HEK293 (cell line): ENCODE measurements at regions not wholly inside any gene's neighbourhood (a gene's known extent, or its start where the extent isn't known, plus 50 kb on each side); places are given as distances from the start of the nearest gene placed in this dataset.
A peak's percentile ranks its signal among the peaks of the same experiment; 100 is the strongest.

Experiments used
- CTCF ChIA-PET: fragments of 350-600 bp; formaldehyde crosslinking; extraction: SDS; loops from one replicate; lab custom pipeline; 2021; ENCODE audit warnings: antibody characterized with exemption; lab: Yijun Ruan, JAX
- POLR2A ChIA-PET: fragments of 300-600 bp; formaldehyde crosslinking; extraction: SDS; loops from one replicate; lab custom pipeline; 2020; ENCODE audit warnings: antibody characterized with exemption, inconsistent platforms; lab: Yijun Ruan, JAX
- H3K27ac ChIP-seq: fragments of 200-500 bp; sonication (Bioruptor generic); 2 replicates; pipeline ENCODE4 v1.5.1; 2014; ENCODE audit warnings: low read depth, low read length, control low read depth, inconsistent platforms; ENCODE audit errors: extremely low read depth
- H3K36me3 ChIP-seq, 2 experiments: fragments of 200-500 bp in 1 of 2; sonication (Bioruptor generic) in 1 of 2; 1 replicate in 1 of 2; 2 replicates in 1 of 2; pipeline ENCODE4 v1.5.1; 2014 to 2017; ENCODE audit warnings: inconsistent platforms in 2 of 2, low read length in 2 of 2; ENCODE audit not compliant: control insufficient read depth in 2 of 2, insufficient read depth in 1 of 2
- H3K4me1 ChIP-seq: fragments of 200-500 bp; sonication (Bioruptor generic); 2 replicates; pipeline ENCODE4 v1.5.1; 2014; ENCODE audit warnings: mild to moderate bottlenecking, low read length, inconsistent platforms; ENCODE audit not compliant: control insufficient read depth, insufficient read depth
- H3K4me3 ChIP-seq: 2 replicates; pipeline ENCODE4 v1.5.1; 2011; ENCODE audit warnings: low read depth, mild to moderate bottlenecking, control low read depth, low read length, moderate library complexity
- H3K9me3 ChIP-seq: fragments of 200-500 bp; sonication (Bioruptor generic); 2 replicates; pipeline ENCODE4 v1.5.1; 2014; ENCODE audit warnings: low read depth, low read length, inconsistent platforms; ENCODE audit not compliant: control insufficient read depth, insufficient read depth
- FEZF1 ChIP-seq: fragments of 450-650 bp; formaldehyde crosslinking; IDR thresholded peaks from 2 replicates; pipeline ENCODE4 v1.5.1; 2016; ENCODE audit warnings: missing biosample characterization, missing genetic modification characterization
- HOXA7 ChIP-seq: sonication (generic); formaldehyde crosslinking; IDR thresholded peaks from 2 replicates; pipeline ENCODE4 v1.8.1; 2022; ENCODE audit warnings: missing genetic modification reagents, borderline replicate concordance
- KLF8 ChIP-seq: fragments of 450-650 bp; formaldehyde crosslinking; IDR thresholded peaks from 2 replicates; pipeline ENCODE4 v1.5.1; 2016; ENCODE audit warnings: missing biosample characterization, missing genetic modification characterization
- MEIS1 ChIP-seq: sonication (generic); formaldehyde crosslinking; IDR thresholded peaks from 2 replicates; pipeline ENCODE4 v1.8.1; 2022; ENCODE audit warnings: missing genetic modification reagents, mild to moderate bottlenecking, borderline replicate concordance
- PRDM6 ChIP-seq: fragments of 450-650 bp; formaldehyde crosslinking; IDR thresholded peaks from 2 replicates; pipeline ENCODE4 v1.5.1; 2017; ENCODE audit warnings: missing biosample characterization, missing genetic modification characterization
- SP7 ChIP-seq: fragments of 450-650 bp; formaldehyde crosslinking; IDR thresholded peaks from 2 replicates; pipeline ENCODE4 v1.5.1; 2016; ENCODE audit warnings: missing biosample characterization, missing genetic modification characterization
- ZBTB7A ChIP-seq: fragments of 450-650 bp; formaldehyde crosslinking; IDR thresholded peaks from 2 replicates; pipeline ENCODE4 v1.5.1; 2016; ENCODE audit warnings: low read depth, missing biosample characterization, missing genetic modification characterization
- ZNF146 ChIP-seq: fragments of 450-650 bp; formaldehyde crosslinking; IDR thresholded peaks from 2 replicates; pipeline ENCODE4 v1.5.1; 2016; ENCODE audit warnings: missing biosample characterization, missing genetic modification characterization
- ZNF148 ChIP-seq: fragments of 450-650 bp; formaldehyde crosslinking; IDR thresholded peaks from 2 replicates; pipeline ENCODE4 v1.5.0; 2017; ENCODE audit warnings: missing biosample characterization, missing genetic modification characterization, borderline replicate concordance
- ZNF174 ChIP-seq: fragments of 450-650 bp; formaldehyde crosslinking; IDR thresholded peaks from 2 replicates; pipeline ENCODE4 v1.5.0; 2017; ENCODE audit warnings: missing biosample characterization, mild to moderate bottlenecking, missing genetic modification characterization
- ZNF23 ChIP-seq: fragments of 450-650 bp; formaldehyde crosslinking; IDR thresholded peaks from 2 replicates; pipeline ENCODE4 v1.5.1; 2016; ENCODE audit warnings: missing biosample characterization, missing genetic modification characterization, borderline replicate concordance
- ZNF26 ChIP-seq: fragments of 450-650 bp; formaldehyde crosslinking; IDR thresholded peaks from 2 replicates; pipeline ENCODE4 v1.5.1; 2016; ENCODE audit warnings: missing biosample characterization, missing genetic modification characterization
- ZNF341 ChIP-seq: fragments of 450-650 bp; formaldehyde crosslinking; IDR thresholded peaks from 2 replicates; pipeline ENCODE4; 2016; ENCODE audit warnings: low read depth, missing biosample characterization, missing genetic modification characterization
- ZNF692 ChIP-seq: fragments of 450-650 bp; formaldehyde crosslinking; IDR thresholded peaks from 2 replicates; pipeline ENCODE4 v1.5.1; 2016; ENCODE audit warnings: missing biosample characterization, missing genetic modification characterization
- ZSCAN4 ChIP-seq: fragments of 450-650 bp; formaldehyde crosslinking; IDR thresholded peaks from 2 replicates; pipeline ENCODE4 v1.5.1; 2017; ENCODE audit warnings: missing biosample characterization, missing genetic modification characterization
- ZSCAN5A ChIP-seq: fragments of 450-650 bp; formaldehyde crosslinking; IDR thresholded peaks from 2 replicates; pipeline ENCODE4 v1.5.1; 2016; ENCODE audit warnings: missing biosample characterization, missing genetic modification characterization
- ZXDB ChIP-seq: fragments of 450-650 bp; formaldehyde crosslinking; IDR thresholded peaks from 2 replicates; pipeline ENCODE4 v1.5.1; 2016; ENCODE audit warnings: missing biosample characterization, missing genetic modification characterization
- TF ChIP-seq, protein P1 (sequence below): fragments of 450-650 bp; formaldehyde crosslinking; IDR thresholded peaks from 2 replicates; pipeline ENCODE4 v1.5.1; 2017; ENCODE audit warnings: missing biosample characterization, missing genetic modification characterization

GRCh38 chr3:16066975-16067374 lies 107.5 kb upstream of the GALNT15 start:
- Histone ChIP-seq H3K27ac (no peak overlapping the region), H3K36me3 (no peaks in the 10 kb centered on the region), H3K9me3 (no peaks in the 10 kb centered on the region), H3K4me3 (no peak overlapping the region), H3K4me1 (peaks cover 4% of the 10 kb centered on the region; the same call in 1 of the 2 replicates)
- POLR2A ChIA-PET = no interaction called here
- CTCF ChIA-PET = interaction anchor here (0.6 to 1.3 kb wide), 5 partner anchors 18 to 160 kb away, joined by 3 to 7 read pairs (median 4); no protein-coding TSS in a partner anchor
- TF ChIP-seq ZNF148 (tag by site-specific recombination) = no peak
- TF ChIP-seq ZNF692 = no peak
- TF ChIP-seq KLF8 (tag by site-specific recombination) = no peak
- TF ChIP-seq ZNF174 (tag by site-specific recombination) = no peak
- no peak for TF ChIP-seq ZNF146 (tag by site-specific recombination)
- TF ChIP-seq HOXA7 (CRISPR knock-in tag) = no peak
- no peak for TF ChIP-seq ZBTB7A (tag by site-specific recombination)
- no peak for TF ChIP-seq ZNF23 (tag by site-specific recombination)
- TF ChIP-seq ZSCAN5A (tag by site-specific recombination) = no peak
- TF ChIP-seq SP7 (tag by site-specific recombination) = no peak

- CTCF ChIA-PET = interaction anchor here (0.6 to 2.0 kb wide), 3 partner anchors 19 to 986 kb away, joined by 3 to 5 read pairs (median 4); no protein-coding TSS in a partner anchor
- Histone ChIP-seq H3K4me3 (no peak overlapping the region), H3K9me3 (no peaks in the 10 kb centered on the region), H3K27ac (no peak overlapping the region), H3K4me1 (peaks cover 4% of the 10 kb centered on the region; the same call in 1 of the 2 replicates), H3K36me3 (no peaks in the 10 kb centered on the region)
- POLR2A ChIA-PET = interaction anchor here (1.7 kb wide), 1 partner anchor 7 kb away, joined by 5 read pairs; no protein-coding TSS in a partner anchor
- no peak for TF ChIP-seq ZNF23 (tag by site-specific recombination)
- TF ChIP-seq ZSCAN4 (tag by site-specific recombination) = no peak
- TF ChIP-seq MEIS1 (CRISPR knock-in tag) = peak; percentile 67; the same call in 1 of the 2 replicates
- TF ChIP-seq ZNF341 (tag by site-specific recombination) = no peak
- peak; percentile 71; the same call in 1 of the 2 replicates for TF ChIP-seq PRDM6
- TF ChIP-seq FEZF1 (tag by site-specific recombination) = peak; percentile 55
- 0 out of 2 replicates have a peak, but pooled peaks have one; percentile 44 for TF ChIP-seq ZXDB
- TF ChIP-seq, protein P1, sequence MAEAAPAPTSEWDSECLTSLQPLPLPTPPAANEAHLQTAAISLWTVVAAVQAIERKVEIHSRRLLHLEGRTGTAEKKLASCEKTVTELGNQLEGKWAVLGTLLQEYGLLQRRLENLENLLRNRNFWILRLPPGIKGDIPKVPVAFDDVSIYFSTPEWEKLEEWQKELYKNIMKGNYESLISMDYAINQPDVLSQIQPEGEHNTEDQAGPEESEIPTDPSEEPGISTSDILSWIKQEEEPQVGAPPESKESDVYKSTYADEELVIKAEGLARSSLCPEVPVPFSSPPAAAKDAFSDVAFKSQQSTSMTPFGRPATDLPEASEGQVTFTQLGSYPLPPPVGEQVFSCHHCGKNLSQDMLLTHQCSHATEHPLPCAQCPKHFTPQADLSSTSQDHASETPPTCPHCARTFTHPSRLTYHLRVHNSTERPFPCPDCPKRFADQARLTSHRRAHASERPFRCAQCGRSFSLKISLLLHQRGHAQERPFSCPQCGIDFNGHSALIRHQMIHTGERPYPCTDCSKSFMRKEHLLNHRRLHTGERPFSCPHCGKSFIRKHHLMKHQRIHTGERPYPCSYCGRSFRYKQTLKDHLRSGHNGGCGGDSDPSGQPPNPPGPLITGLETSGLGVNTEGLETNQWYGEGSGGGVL (tag by site-specific recombination) = peak; percentile 82
- TF ChIP-seq ZNF26 (tag by site-specific recombination) = no peak
These were observed 106.5 kb upstream of the GALNT15 start for GRCh38 chr3:16067837-16068471.
